H9 (cell line): ENCODE measurements at regions not wholly inside any gene's neighbourhood (a gene's known extent, or its start where the extent isn't known, plus 50 kb on each side); places are given as distances from the start of the nearest gene placed in this dataset.

Experiments
- DNase-seq: peaks from one replicate; pipeline ENCODE4 v3.0.0-alpha.2; 2017
- H2AFZ ChIP-seq: one replicate; pipeline ENCODE4 v1.6.1; 2013; ENCODE audit warnings: mild to moderate bottlenecking, low read length, control low read depth, moderate library complexity
- H2AK5ac ChIP-seq: 2 replicates; pipeline ENCODE4 v1.6.1; 2013; ENCODE audit warnings: low read length, control low read depth, mixed read lengths; ENCODE audit not compliant: insufficient read length
- H2BK120ac ChIP-seq: one replicate; pipeline ENCODE4 v1.6.1; 2013; ENCODE audit warnings: low read depth, mild to moderate bottlenecking, low read length, control low read depth, inconsistent platforms; ENCODE audit not compliant: poor library complexity, severe bottlenecking
- H2BK12ac ChIP-seq: 2 replicates; pipeline ENCODE4 v1.6.1; 2013; ENCODE audit warnings: low read length, control low read depth, mixed read lengths, low read depth; ENCODE audit not compliant: insufficient read length
- H2BK15ac ChIP-seq: 2 replicates; pipeline ENCODE4 v1.6.1; 2013; ENCODE audit warnings: low read depth, low read length, control low read depth
- H2BK20ac ChIP-seq: one replicate; pipeline ENCODE4 v1.6.1; 2013; ENCODE audit warnings: low read depth, mild to moderate bottlenecking, low read length, control low read depth, inconsistent platforms; ENCODE audit not compliant: poor library complexity, severe bottlenecking
- H2BK5ac ChIP-seq: 2 replicates; pipeline ENCODE4 v1.6.1; 2013; ENCODE audit warnings: low read length, control low read depth, mixed read lengths; ENCODE audit not compliant: insufficient read length
- H3K14ac ChIP-seq: 2 replicates; pipeline ENCODE4 v1.6.1; 2013; ENCODE audit warnings: low read length, control low read depth; ENCODE audit not compliant: insufficient read depth
- H3K18ac ChIP-seq: 2 replicates; pipeline ENCODE4 v1.6.1; 2013; ENCODE audit warnings: low read depth, mild to moderate bottlenecking, mixed read lengths, low read length, control low read depth; ENCODE audit not compliant: insufficient read length
- H3K23ac ChIP-seq: 2 replicates; pipeline ENCODE4 v1.6.1; 2013; ENCODE audit warnings: low read length, control low read depth, mixed read lengths, low read depth; ENCODE audit not compliant: insufficient read length
- H3K23me2 ChIP-seq: 2 replicates; pipeline ENCODE4 v1.6.1; 2013; ENCODE audit warnings: low read depth, mild to moderate bottlenecking, mixed read lengths, low read length, control low read depth; ENCODE audit not compliant: insufficient read length, poor library complexity, severe bottlenecking
- H3K27ac ChIP-seq: 2 replicates; pipeline ENCODE4 v1.5.1; 2013; ENCODE audit warnings: low read length, control low read depth, mixed read lengths, low read depth; ENCODE audit not compliant: insufficient read length
- H3K27me3 ChIP-seq: 2 replicates; pipeline ENCODE4 v1.6.1; 2013; ENCODE audit warnings: low read length, control low read depth, inconsistent platforms; ENCODE audit not compliant: insufficient read depth
- H3K4ac ChIP-seq: 2 replicates; pipeline ENCODE4 v1.6.1; 2013; ENCODE audit warnings: low read depth, mild to moderate bottlenecking, control low read depth, inconsistent platforms, low read length, moderate library complexity
- H3K4me1 ChIP-seq: 2 replicates; pipeline ENCODE4 v1.6.1; 2013; ENCODE audit warnings: low read length, control low read depth, inconsistent platforms; ENCODE audit not compliant: insufficient read depth
- H3K4me2 ChIP-seq: 2 replicates; pipeline ENCODE4 v1.6.1; 2013; ENCODE audit warnings: low read length, control low read depth, mixed read lengths; ENCODE audit not compliant: insufficient read length, insufficient read depth
- H3K56ac ChIP-seq: 2 replicates; pipeline ENCODE4 v1.6.1; 2013; ENCODE audit warnings: low read depth, mild to moderate bottlenecking, mixed read lengths, low read length, control low read depth; ENCODE audit not compliant: insufficient read length
- H3K79me1 ChIP-seq: 2 replicates; pipeline ENCODE4 v1.6.1; 2013; ENCODE audit warnings: low read depth, mild to moderate bottlenecking, moderate library complexity, low read length, control low read depth, inconsistent platforms; ENCODE audit not compliant: insufficient read depth, poor library complexity, severe bottlenecking
- H3K79me2 ChIP-seq: 2 replicates; pipeline ENCODE4 v1.6.1; 2013; ENCODE audit warnings: low read length, control low read depth, inconsistent platforms; ENCODE audit not compliant: insufficient read depth
- H3K9ac ChIP-seq: 2 replicates; pipeline ENCODE4 v1.6.1; 2013; ENCODE audit warnings: low read length, control low read depth, mixed read lengths; ENCODE audit not compliant: insufficient read length; ENCODE audit errors: extremely low read depth
- H3K9me3 ChIP-seq: one replicate; pipeline ENCODE4 v1.6.1; 2013; ENCODE audit warnings: low read depth, low read length, inconsistent platforms; ENCODE audit not compliant: control insufficient read depth
- H3T11ph ChIP-seq: one replicate; pipeline ENCODE4 v1.6.1; 2013; ENCODE audit warnings: mild to moderate bottlenecking, low read length, control low read depth, inconsistent platforms
- H4K20me1 ChIP-seq: one replicate; pipeline ENCODE4 v1.6.1; 2013; ENCODE audit not compliant: control insufficient read depth, insufficient read length, insufficient read depth
- H4K5ac ChIP-seq: 2 replicates; pipeline ENCODE4 v1.6.1; 2013; ENCODE audit warnings: low read depth, mild to moderate bottlenecking, mixed read lengths, low read length, control low read depth; ENCODE audit not compliant: insufficient read length
- H4K8ac ChIP-seq: replicated peaks from 2 replicates; pipeline ENCODE4 v1.6.1; 2013; ENCODE audit warnings: low read length, control low read depth, mixed read lengths, low read depth; ENCODE audit not compliant: insufficient read length
- H4K91ac ChIP-seq: 2 replicates; pipeline ENCODE4 v1.6.1; 2013; ENCODE audit warnings: low read depth, mild to moderate bottlenecking, moderate library complexity, mixed read lengths, low read length, control low read depth; ENCODE audit not compliant: insufficient read length
- H3K27ac Mint-ChIP-seq, 3 experiments: 2 replicates in 2 of 3; 3 replicates in 1 of 3; pipeline ENCODE4 v1.8.0; 2020 to 2021; ENCODE audit warnings: mixed read lengths in 3 of 3, mild to moderate bottlenecking in 1 of 3, moderate library complexity in 1 of 3
- H3K27me3 Mint-ChIP-seq: 2 replicates; pipeline ENCODE4 v1.8.0; 2021; ENCODE audit warnings: low read depth, mild to moderate bottlenecking, moderate library complexity, mixed read lengths
- H3K36me3 Mint-ChIP-seq, 3 experiments: 2 replicates in 2 of 3; 3 replicates in 1 of 3; pipeline ENCODE4 v1.8.0; 2020 to 2021; ENCODE audit warnings: low read depth in 3 of 3, mixed read lengths in 3 of 3; ENCODE audit not compliant: insufficient read depth in 1 of 3
- H3K4me1 Mint-ChIP-seq, 2 experiments: 2 replicates each; pipeline ENCODE4 v1.8.0; 2020; ENCODE audit warnings: mixed read lengths in 2 of 2
- H3K4me3 Mint-ChIP-seq, 2 experiments: 2 replicates in 1 of 2; 3 replicates in 1 of 2; pipeline ENCODE4 v1.8.0; 2020 to 2021; ENCODE audit warnings: mild to moderate bottlenecking in 2 of 2, mixed read lengths in 2 of 2, moderate library complexity in 1 of 2
- H3K9me3 Mint-ChIP-seq, 2 experiments: 2 replicates in 1 of 2; 3 replicates in 1 of 2; pipeline ENCODE4 v1.8.0; 2020; ENCODE audit warnings: mild to moderate bottlenecking in 2 of 2, mixed read lengths in 2 of 2, moderate library complexity in 1 of 2
- WGBS: extraction: QIAGEN DNeasy Blood & Tissue Kit; methylation state at CpG from one replicate; pipeline ENCODE4 v1.1.7; 2013; ENCODE audit warnings: missing lambda C conversion rate, low lambda C conversion rate, mixed read lengths; ENCODE audit not compliant: insufficient read length; ENCODE audit errors: extremely low coverage; 5-methylcytosine and 5-hydroxymethylcytosine counted together
- TF ChIP-seq, protein P1 (sequence below): fragments of 200-600 bp; sonication (generic); conservative IDR thresholded peaks from 3 replicates; pipeline ENCODE4 v1.8.0; 2021; ENCODE audit warnings: antibody characterized with exemption, mild to moderate bottlenecking

DNA sequence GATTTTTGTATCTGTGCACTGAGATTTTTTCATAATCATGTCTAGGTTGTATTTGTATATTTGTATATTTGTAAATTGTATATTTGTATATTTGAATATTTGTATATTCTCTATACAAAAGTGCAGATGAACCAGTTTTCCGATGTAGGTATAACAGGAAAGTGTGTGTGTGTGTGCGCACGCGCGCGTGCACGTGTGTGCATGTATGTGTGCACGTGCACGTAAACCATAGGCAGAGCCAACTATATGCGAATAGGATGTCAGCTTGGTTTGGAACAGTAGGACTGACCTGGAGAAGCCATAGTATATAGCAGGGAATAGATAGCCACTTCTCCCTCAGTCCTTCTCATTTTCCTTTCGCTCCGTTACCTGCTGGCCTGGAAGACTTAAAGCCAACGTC lies 565.8 kb downstream of the XIRP2 start:
- TF ChIP-seq, protein P1, sequence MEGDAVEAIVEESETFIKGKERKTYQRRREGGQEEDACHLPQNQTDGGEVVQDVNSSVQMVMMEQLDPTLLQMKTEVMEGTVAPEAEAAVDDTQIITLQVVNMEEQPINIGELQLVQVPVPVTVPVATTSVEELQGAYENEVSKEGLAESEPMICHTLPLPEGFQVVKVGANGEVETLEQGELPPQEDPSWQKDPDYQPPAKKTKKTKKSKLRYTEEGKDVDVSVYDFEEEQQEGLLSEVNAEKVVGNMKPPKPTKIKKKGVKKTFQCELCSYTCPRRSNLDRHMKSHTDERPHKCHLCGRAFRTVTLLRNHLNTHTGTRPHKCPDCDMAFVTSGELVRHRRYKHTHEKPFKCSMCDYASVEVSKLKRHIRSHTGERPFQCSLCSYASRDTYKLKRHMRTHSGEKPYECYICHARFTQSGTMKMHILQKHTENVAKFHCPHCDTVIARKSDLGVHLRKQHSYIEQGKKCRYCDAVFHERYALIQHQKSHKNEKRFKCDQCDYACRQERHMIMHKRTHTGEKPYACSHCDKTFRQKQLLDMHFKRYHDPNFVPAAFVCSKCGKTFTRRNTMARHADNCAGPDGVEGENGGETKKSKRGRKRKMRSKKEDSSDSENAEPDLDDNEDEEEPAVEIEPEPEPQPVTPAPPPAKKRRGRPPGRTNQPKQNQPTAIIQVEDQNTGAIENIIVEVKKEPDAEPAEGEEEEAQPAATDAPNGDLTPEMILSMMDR = no peak
- Histone ChIP-seq H3K18ac (no peak overlapping the region), H2BK12ac (no peak overlapping the region), H2AFZ (no peak overlapping the region), H3K23ac (no peak overlapping the region), H3K4ac (no peak overlapping the region), H2AK5ac (no peak overlapping the region), H2BK20ac (no peak overlapping the region), H3K4me1 (no peaks in the 10 kb centered on the region), H3T11ph (no peak overlapping the region), H4K91ac (no peak overlapping the region), H3K4me2 (no peak overlapping the region), H2BK5ac (no peak overlapping the region), H3K56ac (no peak overlapping the region), H3K23me2 (no peaks in the 10 kb centered on the region), H3K9me3 (peaks cover 11% of the 10 kb centered on the region), H3K9ac (no peak overlapping the region), H3K14ac (no peak overlapping the region), H2BK15ac (no peak overlapping the region), H3K27ac (no peak overlapping the region), H4K5ac (no peak overlapping the region), H3K79me1 (no peaks in the 10 kb centered on the region), H3K27me3 (no peaks in the 10 kb centered on the region), H3K79me2 (no peaks in the 10 kb centered on the region), H4K20me1 (no peaks in the 10 kb centered on the region), H4K8ac (no peak overlapping the region), H2BK120ac (no peak overlapping the region)
- DNase-seq = no peak
- peaks cover 36 to 42% of the 10 kb centered on the region in 2 experiments for H3K9me3 Mint-ChIP-seq
- peaks cover 12 to 14% of the 10 kb centered on the region in 2 experiments for H3K4me1 Mint-ChIP-seq
- no CpG with 5 or more reads among the region's 13 CpGs for WGBS
- no peaks in the 10 kb centered on the region; the same call in 1 of the 2 replicates for H3K27me3 Mint-ChIP-seq
- no peak overlapping the region for H3K4me3 Mint-ChIP-seq
- H3K36me3 Mint-ChIP-seq = peaks cover 45 to 59% (median 55%) of the 10 kb centered on the region in 3 experiments
- no peak overlapping the region for H3K27ac Mint-ChIP-seq
